H1 (cell line): ENCODE measurements at regions not wholly inside any gene's neighbourhood (a gene's known extent, or its start where the extent isn't known, plus 50 kb on each side); places are given as distances from the start of the nearest gene placed in this dataset.

Experiments
- BCL11A ChIP-seq, 2 experiments: IDR thresholded peaks; one replicate each; pipeline ENCODE4 v1.6.1; 2011; ENCODE audit warnings: low read depth in 2 of 2, low read length in 2 of 2, mild to moderate bottlenecking in 2 of 2
- CHD1 ChIP-seq: IDR thresholded peaks from 2 replicates; pipeline ENCODE4 v1.6.1; 2012; ENCODE audit warnings: low read depth, low read length, improper control_type of control experiment
- GABPA ChIP-seq: IDR thresholded peaks from 2 replicates; pipeline ENCODE4 v1.6.1; 2011; ENCODE audit warnings: mild to moderate bottlenecking, low read length, moderate library complexity, borderline replicate concordance; ENCODE audit not compliant: insufficient read depth
- POLR2A ChIP-seq, 2 experiments: IDR thresholded peaks; 1 replicate in 1 of 2; 2 replicates in 1 of 2; pipeline ENCODE4 v1.6.1; 2011; ENCODE audit warnings: low read depth in 2 of 2, low read length in 2 of 2, mild to moderate bottlenecking in 2 of 2; ENCODE audit errors: control extremely low read depth in 1 of 2
- RXRA ChIP-seq: IDR thresholded peaks from 2 replicates; pipeline ENCODE4 v1.6.1; 2011; ENCODE audit warnings: low read depth, mild to moderate bottlenecking, low read length, moderate library complexity; ENCODE audit not compliant: insufficient read depth
- SIN3A ChIP-seq, 2 experiments: IDR thresholded peaks in 1 of 2; conservative IDR thresholded peaks in 1 of 2; 2 replicates each; pipeline ENCODE4 v1.6.1; 2011 to 2012; ENCODE audit warnings: low read length in 2 of 2, improper control_type of control experiment in 1 of 2, low read depth in 1 of 2, mild to moderate bottlenecking in 1 of 2
- SUZ12 ChIP-seq: fragments of 200-600 bp; sonication (generic); IDR thresholded peaks from 2 replicates; pipeline ENCODE4 v1.6.1; 2012; ENCODE audit warnings: mild to moderate bottlenecking, inconsistent platforms, low read length, moderate library complexity, mixed read lengths
- TAF1 ChIP-seq: IDR thresholded peaks from 2 replicates; pipeline ENCODE4 v1.6.1; 2011; ENCODE audit warnings: mild to moderate bottlenecking, low read depth, low read length
- ZNF274 ChIP-seq: IDR thresholded peaks from 2 replicates; pipeline ENCODE4 v1.7.0; 2012; ENCODE audit warnings: low read length, borderline replicate concordance; ENCODE audit errors: extremely low read depth

DNA sequence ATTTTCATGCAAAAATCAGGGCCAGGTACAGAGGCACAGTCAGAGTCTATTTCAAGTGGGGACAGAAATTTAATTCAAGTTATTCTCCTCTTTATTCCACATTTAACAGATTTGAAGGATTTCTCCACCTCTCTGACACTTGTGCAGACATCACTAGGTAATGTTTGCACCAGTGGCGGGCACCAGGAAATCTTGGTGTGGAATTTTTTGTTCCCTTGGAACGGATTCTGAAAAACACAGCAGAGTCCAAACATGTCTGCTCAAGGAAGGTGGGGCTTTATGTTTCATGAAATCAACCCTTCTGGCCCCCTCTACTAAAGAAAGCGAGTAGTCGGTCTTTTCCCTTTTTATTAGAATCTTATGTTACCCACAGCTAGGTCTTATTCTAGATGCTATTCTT is 271.2 kb upstream of the MDFIC2 start:
- TF ChIP-seq BCL11A (IDR thresholded peaks at IDR 0.05; ENCODE audit: low read depth in 2 of 2, low read length in 2 of 2) (no peak), GABPA (no peak), SUZ12 (no peak), SIN3A (conservative IDR thresholded peaks at IDR 0.05 in 1 of 2, IDR thresholded peaks at IDR 0.05 in 1 of 2; ENCODE audit: low read depth in 1 of 2, low read length in 2 of 2) (no peak), RXRA (no peak), CHD1 (no peak), TAF1 (no peak), ZNF274 (no peak), POLR2A (IDR thresholded peaks at IDR 0.05; ENCODE audit: control extremely low read depth in 1 of 2, low read depth in 2 of 2, low read length in 2 of 2) (no peak)
